ENCODE measurements at regions not wholly inside any gene's neighbourhood (a gene's known extent, or its start where the extent isn't known, plus 50 kb on each side); places are given as distances from the start of the nearest gene placed in this dataset.
"Not testable (repeated sequence)": the region's sequence is repeated elsewhere in the genome, so short reads cannot be mapped to it uniquely, and the experiment has no call there.

- DNase-seq (ENCODE audit: low read depth) = not testable (repeated sequence)
These were observed 186.8 kb upstream of the EOLA2 start for GRCh38 chrX:150125045-150125444.

- no peak for DNase-seq (ENCODE audit: low read depth)
These were observed 188.9 kb upstream of the EOLA2 start for GRCh38 chrX:150127216-150127615.

- no peak for DNase-seq (ENCODE audit: low read depth)
These were observed 205.6 kb upstream of the EOLA2 start for GRCh38 chrX:150143721-150144440.

- no peak for DNase-seq (ENCODE audit: low read depth)
These were observed 208.1 kb upstream of the EOLA2 start for GRCh38 chrX:150146271-150146896.

GRCh38 chrX:150148749-150149672 lies 210.7 kb upstream of the EOLA2 start:
- no peak for DNase-seq (ENCODE audit: low read depth)

GRCh38 chrX:150150076-150150779 lies 211.9 kb upstream of the EOLA2 start:
- no peak for DNase-seq (ENCODE audit: low read depth)

GRCh38 chrX:150150780-150151125 lies 212.4 kb upstream of the MAMLD1 start:
- no peak for DNase-seq (ENCODE audit: low read depth)

GRCh38 chrX:150152036-150152435 lies 211.1 kb upstream of the MAMLD1 start:
- DNase-seq (ENCODE audit: low read depth) = no peak

- no peak for DNase-seq (ENCODE audit: low read depth)
These were observed 210.6 kb upstream of the MAMLD1 start for GRCh38 chrX:150152546-150152945.

- DNase-seq (ENCODE audit: low read depth) = no peak
These were observed 207.6 kb upstream of the MAMLD1 start for GRCh38 chrX:150155436-150156035.

- no peak for DNase-seq (ENCODE audit: low read depth)
These were observed 206.5 kb upstream of the MAMLD1 start for GRCh38 chrX:150156615-150157014.

- DNase-seq (ENCODE audit: low read depth) = no peak
These were observed 205.8 kb upstream of the MAMLD1 start for GRCh38 chrX:150157291-150157690.

- no peak for DNase-seq (ENCODE audit: low read depth)
These were observed 204.4 kb upstream of the MAMLD1 start for GRCh38 chrX:150158554-150159332.

GRCh38 chrX:150159537-150159936 lies 203.6 kb upstream of the MAMLD1 start:
- no peak for DNase-seq (ENCODE audit: low read depth)

GRCh38 chrX:150160656-150161055 lies 202.5 kb upstream of the MAMLD1 start:
- DNase-seq (ENCODE audit: low read depth) = no peak

- DNase-seq (ENCODE audit: low read depth) = no peak
These were observed 201.9 kb upstream of the MAMLD1 start for GRCh38 chrX:150161193-150161592.

- DNase-seq (ENCODE audit: low read depth) = no peak
These were observed 201.0 kb upstream of the MAMLD1 start for GRCh38 chrX:150162141-150162540.

GRCh38 chrX:150163221-150163930 lies 199.7 kb upstream of the MAMLD1 start:
- DNase-seq (ENCODE audit: low read depth) = no peak

GRCh38 chrX:150163956-150164726 lies 199.0 kb upstream of the MAMLD1 start:
- DNase-seq (ENCODE audit: low read depth) = no peak
